GM23248 (cell line): ENCODE measurements at regions not wholly inside any gene's neighbourhood (a gene's known extent, or its start where the extent isn't known, plus 50 kb on each side); places are given as distances from the start of the nearest gene placed in this dataset.

ENCODE experiments used
- DNase-seq: peaks from one replicate; pipeline ENCODE4 v3.0.0-alpha.2; 2015
- H2AFZ ChIP-seq: fragments of 200-600 bp; sonication (generic); 2 replicates; pipeline ENCODE4 v1.6.1; 2016; ENCODE audit warnings: antibody characterized with exemption
- H3F3A ChIP-seq: fragments of 200-600 bp; sonication (generic); 2 replicates; pipeline ENCODE4 v1.6.1; 2016; ENCODE audit warnings: mild to moderate bottlenecking, antibody characterized with exemption, mixed run types; ENCODE audit not compliant: insufficient read depth
- H3K27ac ChIP-seq: fragments of 200-600 bp; sonication (generic); 2 replicates; pipeline ENCODE4 v1.5.1; 2016; ENCODE audit warnings: mild to moderate bottlenecking
- H3K27me3 ChIP-seq: fragments of 200-600 bp; sonication (generic); replicated peaks from 2 replicates; pipeline ENCODE4 v1.6.1; 2016; ENCODE audit warnings: mild to moderate bottlenecking; ENCODE audit not compliant: insufficient read depth
- H3K36me3 ChIP-seq: fragments of 200-600 bp; sonication (generic); 2 replicates; pipeline ENCODE4 v1.6.1; 2016; ENCODE audit warnings: low read depth, mild to moderate bottlenecking
- H3K4me1 ChIP-seq: fragments of 200-600 bp; sonication (generic); 2 replicates; pipeline ENCODE4 v1.6.1; 2016; ENCODE audit warnings: mild to moderate bottlenecking; ENCODE audit not compliant: insufficient read depth
- H3K4me2 ChIP-seq: fragments of 200-600 bp; sonication (generic); one replicate; pipeline ENCODE4 v1.6.1; 2016; ENCODE audit warnings: mild to moderate bottlenecking; ENCODE audit not compliant: unreplicated experiment
- H3K4me3 ChIP-seq: fragments of 200-600 bp; sonication (generic); 2 replicates; pipeline ENCODE4 v1.5.1; 2016; ENCODE audit warnings: mild to moderate bottlenecking
- H3K79me2 ChIP-seq: fragments of 200-600 bp; sonication (generic); 2 replicates; pipeline ENCODE4 v1.6.1; 2016; ENCODE audit warnings: mild to moderate bottlenecking; ENCODE audit not compliant: insufficient read depth
- H3K9ac ChIP-seq: fragments of 200-600 bp; sonication (generic); 2 replicates; pipeline ENCODE4 v1.6.1; 2016; ENCODE audit warnings: mild to moderate bottlenecking
- H3K9me2 ChIP-seq: fragments of 200-600 bp; sonication (generic); 2 replicates; pipeline ENCODE4 v1.6.1; 2016; ENCODE audit warnings: mixed run types, mild to moderate bottlenecking, moderate library complexity; ENCODE audit not compliant: insufficient read depth
- H3K9me3 ChIP-seq: fragments of 200-600 bp; sonication (generic); one replicate; pipeline ENCODE4 v1.6.1; 2017; ENCODE audit warnings: low read depth
- H4K20me1 ChIP-seq: fragments of 200-600 bp; sonication (generic); 2 replicates; pipeline ENCODE4 v1.6.0; 2016; ENCODE audit not compliant: insufficient read depth
- EZH2 ChIP-seq: fragments of 200-600 bp; sonication (generic); IDR thresholded peaks from 2 replicates; pipeline ENCODE4 v1.6.1; 2018; ENCODE audit warnings: antibody characterized with exemption, mild to moderate bottlenecking; ENCODE audit not compliant: insufficient read depth, poor library complexity, severe bottlenecking
- EZH2phosphoT487 ChIP-seq: fragments of 200-600 bp; sonication (generic); IDR thresholded peaks from 2 replicates; pipeline ENCODE4 v1.6.1; 2018; ENCODE audit warnings: antibody characterized with exemption, moderate library complexity, mild to moderate bottlenecking, low read depth; ENCODE audit not compliant: insufficient read depth
- WGBS, 2 experiments: methylation state at CpG; one replicate each; pipeline ENCODE4 v1.1.6; 2015 to 2017; ENCODE audit warnings: low lambda C conversion rate in 2 of 2, low coverage in 1 of 2; ENCODE audit errors: missing lambda C conversion rate in 2 of 2; 5-methylcytosine and 5-hydroxymethylcytosine counted together
- in situ Hi-C: fragments of 300-500 bp; cut with MboI; formaldehyde crosslinking; loops from 2 replicates; pipeline ENCODE4 v1.15.0; 2020

DNA sequence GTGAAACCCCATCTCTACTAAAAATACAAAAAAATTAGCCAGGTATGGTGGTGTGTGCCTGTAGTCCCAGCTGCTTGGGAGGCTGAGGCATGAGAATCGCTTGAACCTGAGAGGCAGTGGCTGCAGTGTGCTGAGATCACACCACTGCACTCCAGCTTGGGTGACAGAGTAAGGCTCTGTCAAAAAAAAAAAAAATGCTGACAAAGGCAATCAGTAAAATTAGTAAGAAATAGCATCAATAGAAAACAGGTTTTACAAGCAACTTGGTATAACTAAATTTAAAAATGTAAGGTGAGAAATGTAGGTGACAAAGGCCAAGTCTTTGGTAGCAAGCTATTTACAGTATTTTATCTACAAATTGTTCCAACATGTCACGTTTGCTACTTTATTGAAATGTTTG is 421.4 kb upstream of the RGPD4 start:
- no peaks in the 10 kb centered on the region for H3K9me3 ChIP-seq

GRCh38 chr2:107407017-107407416 is 419.7 kb upstream of the RGPD4 start:
- no peak for DNase-seq
- Histone ChIP-seq H4K20me1 (no peaks in the 10 kb centered on the region), H3K36me3 (no peaks in the 10 kb centered on the region), H3K79me2 (no peaks in the 10 kb centered on the region), H3K4me1 (peaks cover 6% of the 10 kb centered on the region), H3K4me3 (no peak overlapping the region), H2AFZ (no peak overlapping the region), H3F3A (peaks cover 10% of the 10 kb centered on the region), H3K9me3 (no peaks in the 10 kb centered on the region), H3K4me2 (no peak overlapping the region), H3K27ac (no peak overlapping the region), H3K27me3 (peaks cover 10% of the 10 kb centered on the region; the same call in 1 of the 2 replicates), H3K9ac (no peak overlapping the region), H3K9me2 (no peaks in the 10 kb centered on the region)
- 48 to 51% methylated on average over 3 of the region's 3 CpGs for WGBS, 2 experiments
- in situ Hi-C loops, result no loop called here
- TF ChIP-seq EZH2phosphoT487, result no peak
- TF ChIP-seq EZH2, result no peak

More for the DNA sequence above, 421.4 kb upstream of the RGPD4 start:
- in situ Hi-C loops, result no loop called here
- WGBS, 2 experiments, result 41 to 44% methylated on average over 2 of the region's 2 CpGs
- Histone ChIP-seq H3K79me2 (no peaks in the 10 kb centered on the region), H3K9me2 (no peaks in the 10 kb centered on the region), H3K36me3 (no peaks in the 10 kb centered on the region), H4K20me1 (no peaks in the 10 kb centered on the region), H3K4me2 (no peak overlapping the region), H3K9ac (no peak overlapping the region), H3K4me3 (no peak overlapping the region), H2AFZ (no peak overlapping the region), H3K4me1 (no peaks in the 10 kb centered on the region), H3F3A (no peaks in the 10 kb centered on the region), H3K27ac (no peak overlapping the region), H3K27me3 (peaks cover 15% of the 10 kb centered on the region)
- no peak for TF ChIP-seq EZH2
- TF ChIP-seq EZH2phosphoT487, result no peak
- DNase-seq, result no peak

DNA sequence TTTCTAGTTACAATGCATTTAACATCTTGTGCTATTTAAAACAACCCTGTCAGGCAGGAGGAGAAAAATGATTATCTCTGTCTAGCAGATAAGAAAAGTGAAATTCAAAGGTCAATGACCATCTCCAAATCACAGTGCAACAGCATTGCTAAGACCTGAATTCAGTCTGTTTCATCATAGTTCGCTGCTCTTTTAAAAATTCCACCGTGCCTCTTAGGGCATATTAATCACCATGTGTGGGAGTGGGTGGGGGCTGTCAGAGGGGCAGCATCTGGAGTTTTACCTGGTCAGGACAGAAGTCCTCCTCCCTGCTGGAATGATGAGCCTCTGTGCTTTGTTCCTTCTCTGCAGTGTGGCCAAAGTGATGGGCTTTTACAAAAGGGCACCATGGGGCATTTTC is 418.7 kb upstream of the RGPD4 start:
- no peak overlapping the region for H3K9ac ChIP-seq
- in situ Hi-C loops, result no loop called here
- WGBS, 2 experiments, result 22 to 27% methylated on average over 2 of the region's 2 CpGs
- H2AFZ ChIP-seq, result no peak overlapping the region
- H3K4me2 ChIP-seq, result no peak overlapping the region
- peaks cover 17% of the 10 kb centered on the region for H3F3A ChIP-seq
- H3K9me3 ChIP-seq, result no peaks in the 10 kb centered on the region
- H3K9me2 ChIP-seq, result no peaks in the 10 kb centered on the region
- no peaks in the 10 kb centered on the region for H3K36me3 ChIP-seq
- peaks cover 15% of the 10 kb centered on the region for H3K4me1 ChIP-seq
- peaks cover 10% of the 10 kb centered on the region; the same call in 1 of the 2 replicates for H3K27me3 ChIP-seq
- TF ChIP-seq EZH2 (no peak), EZH2phosphoT487 (no peak)
- H3K79me2 ChIP-seq, result no peaks in the 10 kb centered on the region
- H4K20me1 ChIP-seq, result no peaks in the 10 kb centered on the region
- no peak overlapping the region for H3K4me3 ChIP-seq
- H3K27ac ChIP-seq, result no peak overlapping the region
- DNase-seq, result no peak

- Histone ChIP-seq H3K27me3 (peaks cover 4% of the 10 kb centered on the region; the same call in 1 of the 2 replicates), H3K4me1 (peaks cover 22% of the 10 kb centered on the region), H3K79me2 (no peaks in the 10 kb centered on the region), H3K9me2 (no peaks in the 10 kb centered on the region), H3K9me3 (no peaks in the 10 kb centered on the region), H3K4me3 (no peak overlapping the region), H3K27ac (no peak overlapping the region), H3K36me3 (no peaks in the 10 kb centered on the region), H4K20me1 (no peaks in the 10 kb centered on the region), H3K4me2 (no peak overlapping the region), H3K9ac (no peak overlapping the region), H3F3A (peaks cover 30% of the 10 kb centered on the region), H2AFZ (no peak overlapping the region)
- 87 to 100% methylated on average over 2 of the region's 2 CpGs for WGBS, 2 experiments
- no peak for TF ChIP-seq EZH2phosphoT487
- TF ChIP-seq EZH2, result no peak
- no peak for DNase-seq
- in situ Hi-C loops, result no loop called here
These were observed 415.4 kb upstream of the RGPD4 start for GRCh38 chr2:107411267-107411666.
